Liver (tissue), 8 donors: ENCODE measurements at regions not wholly inside any gene's neighbourhood (a gene's known extent, or its start where the extent isn't known, plus 50 kb on each side); places are given as distances from the start of the nearest gene placed in this dataset.

ENCODE experiments used
- DNase-seq: peaks from one replicate; pipeline ENCODE4 v3.0.0-alpha.2; 2017; ENCODE audit warnings: low spot score
- H3K27ac ChIP-seq, 2 donors: one replicate each; pipeline ENCODE4 v1.7.0; 2013; ENCODE audit warnings: inconsistent platforms in 2 of 2, low read length in 2 of 2, control low read depth in 1 of 2, low read depth in 1 of 2, mild to moderate bottlenecking in 1 of 2
- H3K27me3 ChIP-seq, 4 donors: one replicate each; pipeline versions ENCODE4 v1.6.1 to v1.7.0; 2013; ENCODE audit warnings: low read length in 3 of 4, inconsistent platforms in 1 of 4, mild to moderate bottlenecking in 1 of 4, moderate library complexity in 1 of 4; ENCODE audit not compliant: control insufficient read depth in 4 of 4, insufficient read depth in 4 of 4
- H3K36me3 ChIP-seq, 4 donors: one replicate each; pipeline versions ENCODE4 v1.6.1 to v1.7.0; 2013; ENCODE audit warnings: low read length in 3 of 4, mild to moderate bottlenecking in 3 of 4, low read depth in 1 of 4, moderate library complexity in 1 of 4; ENCODE audit not compliant: control insufficient read depth in 4 of 4, insufficient read depth in 3 of 4
- H3K4me1 ChIP-seq, 4 donors: one replicate each; pipeline versions ENCODE4 v1.6.1 to v1.7.0; 2013; ENCODE audit warnings: low read length in 3 of 4, mild to moderate bottlenecking in 3 of 4, moderate library complexity in 1 of 4; ENCODE audit not compliant: control insufficient read depth in 4 of 4, insufficient read depth in 4 of 4
- H3K4me3 ChIP-seq, 3 donors: one replicate each; pipeline versions ENCODE4 v1.6.1 to v1.7.0; 2013; ENCODE audit warnings: low read length in 3 of 3, control low read depth in 1 of 3, low read depth in 1 of 3, mild to moderate bottlenecking in 1 of 3
- H3K9ac ChIP-seq, 2 donors: one replicate each; pipeline ENCODE4 v1.7.0; 2013; ENCODE audit warnings: low read length in 2 of 2, mild to moderate bottlenecking in 2 of 2, moderate library complexity in 2 of 2, control low read depth in 1 of 2, low read depth in 1 of 2
- H3K9me3 ChIP-seq, 4 donors: one replicate each; pipeline versions ENCODE4 v1.6.1 to v1.7.0; 2013; ENCODE audit warnings: low read length in 3 of 4; ENCODE audit not compliant: control insufficient read depth in 4 of 4
- ATF3 ChIP-seq: IDR thresholded peaks from 2 replicates; pipeline ENCODE4 v1.6.1; 2016; ENCODE audit warnings: antibody characterized with exemption
- CTCF ChIP-seq: fragments of 150-350 bp; IDR thresholded peaks from 2 replicates; pipeline ENCODE4 v1.5.1; 2017; ENCODE audit warnings: improper control_type of control experiment, low read depth, low read length; ENCODE audit not compliant: missing input control
- EGR1 ChIP-seq, 2 donors: IDR thresholded peaks; 2 replicates each; pipeline ENCODE4 v1.6.1; 2016 to 2018; ENCODE audit warnings: antibody characterized with exemption in 2 of 2, low read depth in 2 of 2
- FOXA1 ChIP-seq: IDR thresholded peaks from 2 replicates; pipeline ENCODE4 v1.6.1; 2016; ENCODE audit warnings: antibody characterized with exemption
- HNF4A ChIP-seq, 2 donors: conservative IDR thresholded peaks; 2 replicates each; pipeline ENCODE4 v1.6.1; 2016; ENCODE audit warnings: antibody characterized with exemption in 2 of 2, mild to moderate bottlenecking in 2 of 2
- HNF4G ChIP-seq: IDR thresholded peaks from 2 replicates; pipeline ENCODE4 v1.6.1; 2016; ENCODE audit warnings: antibody characterized with exemption
- JUND ChIP-seq, 2 donors: IDR thresholded peaks; 2 replicates each; pipeline ENCODE4 v1.6.1; 2016; ENCODE audit warnings: antibody characterized with exemption in 2 of 2
- MAX ChIP-seq: IDR thresholded peaks from 2 replicates; pipeline ENCODE4 v1.6.1; 2016; ENCODE audit warnings: antibody characterized with exemption
- NR2F2 ChIP-seq: IDR thresholded peaks from 2 replicates; pipeline ENCODE4 v1.6.1; 2016; ENCODE audit warnings: antibody characterized with exemption
- RAD21 ChIP-seq, 2 donors: IDR thresholded peaks; 2 replicates each; pipeline ENCODE4 v1.6.1; 2016; ENCODE audit warnings: antibody characterized with exemption in 2 of 2, mild to moderate bottlenecking in 2 of 2
- REST ChIP-seq: IDR thresholded peaks from 2 replicates; pipeline ENCODE4 v1.6.1; 2016; ENCODE audit warnings: antibody characterized with exemption, mild to moderate bottlenecking
- RXRA ChIP-seq, 2 donors: IDR thresholded peaks; 2 replicates each; pipeline ENCODE4 v1.6.1; 2017 to 2018; ENCODE audit warnings: antibody characterized with exemption in 2 of 2, mild to moderate bottlenecking in 1 of 2
- SP1 ChIP-seq: IDR thresholded peaks from 2 replicates; pipeline ENCODE4 v1.6.1; 2018; ENCODE audit warnings: antibody characterized with exemption, mild to moderate bottlenecking
- YY1 ChIP-seq: IDR thresholded peaks from 2 replicates; pipeline ENCODE4 v1.6.1; 2016; ENCODE audit warnings: antibody characterized with exemption, mild to moderate bottlenecking
- ZBTB33 ChIP-seq: IDR thresholded peaks from 2 replicates; pipeline ENCODE4 v1.6.1; 2016; ENCODE audit warnings: antibody characterized with exemption
- WGBS: extraction: QIAGEN DNeasy Blood & Tissue Kit; methylation state at CpG from one replicate; pipeline ENCODE4 v1.1.7; 2013; 5-methylcytosine and 5-hydroxymethylcytosine counted together
- donor health status: healthy.
- donor health status: healthy.
- donor health status: healthy.
- donor health status: healthy.
- donor health status: healthy.

- DNase-seq, result peak; percentile 71
- Histone ChIP-seq H3K27ac (peak overlapping the region in 1 of 2 donors; percentile 50), H3K4me1 (peaks cover 0 to 5% (median 2%) of the 10 kb centered on the region in 4 donors), H3K36me3 (no peaks in the 10 kb centered on the region), H3K4me3 (peak overlapping the region in 1 of 3 donors; percentile 52), H3K27me3 (peaks cover 0 to 5% (median 0%) of the 10 kb centered on the region in 4 donors), H3K9ac (no peak overlapping the region), H3K9me3 (peaks cover 6 to 11% (median 9%) of the 10 kb centered on the region in 4 donors)
- 2% methylated on average over 83 of the region's 83 CpGs for WGBS
- TF ChIP-seq MAX (peak; percentile 12), ZBTB33 (no peak), RAD21 (IDR thresholded peaks at IDR 0.05) (peak in 1 of 2 donors; percentile 29)
Observed at GRCh38 chr15:94844538-94845389, 613.4 kb downstream of the MCTP2 start.

- Histone ChIP-seq H3K27ac (peak overlapping the region in 1 of 2 donors; percentile 27), H3K36me3 (no peaks in the 10 kb centered on the region), H3K9me3 (peaks cover 6 to 11% (median 9%) of the 10 kb centered on the region in 4 donors), H3K27me3 (peaks cover 0 to 5% (median 0%) of the 10 kb centered on the region in 4 donors), H3K4me3 (peak overlapping the region in 1 of 3 donors; percentile 52), H3K9ac (no peak overlapping the region), H3K4me1 (peaks cover 0 to 5% (median 2%) of the 10 kb centered on the region in 4 donors)
- WGBS, result 31% methylated on average over 9 of the region's 9 CpGs
- no peak for TF ChIP-seq MAX
- TF ChIP-seq RAD21 (IDR thresholded peaks at IDR 0.05), result peak in 1 of 2 donors; percentile 12
- no peak for TF ChIP-seq CTCF
- no peak for DNase-seq
Observed at GRCh38 chr15:94845390-94845716, 614.0 kb downstream of the MCTP2 start.

GRCh38 chr15:94847325-94847724, 616.0 kb downstream of the MCTP2 start:
- no peak for DNase-seq
- WGBS, result 87% methylated on average over 4 of the region's 4 CpGs
- H3K9ac ChIP-seq, result no peak overlapping the region
- peaks cover 0 to 5% (median 0%) of the 10 kb centered on the region in 4 donors for H3K27me3 ChIP-seq
- no peaks in the 10 kb centered on the region for H3K36me3 ChIP-seq
- TF ChIP-seq FOXA1 (no peak), MAX (no peak), YY1 (no peak), REST (no peak), RXRA (IDR thresholded peaks at IDR 0.05) (no peak), HNF4G (no peak), JUND (IDR thresholded peaks at IDR 0.05) (no peak), SP1 (no peak), CTCF (no peak), HNF4A (conservative IDR thresholded peaks at IDR 0.05) (no peak), ATF3 (no peak), NR2F2 (no peak), EGR1 (IDR thresholded peaks at IDR 0.05; ENCODE audit: low read depth in 2 of 2) (no peak)
- peaks cover 0 to under 1% (median 0%) of the 10 kb centered on the region in 4 donors for H3K9me3 ChIP-seq
- H3K27ac ChIP-seq, result no peak overlapping the region
- H3K4me1 ChIP-seq, result peaks cover 0 to 5% (median 2%) of the 10 kb centered on the region in 4 donors
- no peak overlapping the region for H3K4me3 ChIP-seq
